ENCODE measurements at regions not wholly inside any gene's neighbourhood (a gene's known extent, or its start where the extent isn't known, plus 50 kb on each side); places are given as distances from the start of the nearest gene placed in this dataset.

- H3K4me3 ChIP-seq (ENCODE audit: low read depth, low read length) = no peak overlapping the region
- POLR2A ChIA-PET = no interaction called here
Observed at GRCh38 chr11:42195289-42196013, 736.0 kb upstream of the LRRC4C start.

GRCh38 chr11:42200311-42200710 is 740.9 kb upstream of the LRRC4C start:
- ChIA-PET CTCF (no interaction called here), POLR2A (no interaction called here)
- no peak for TF ChIP-seq CTCF (IDR thresholded peaks at IDR 0.05; ENCODE audit: insufficient read depth, low read length, missing control alignments)
- no peak overlapping the region for H3K4me3 ChIP-seq (ENCODE audit: low read depth, low read length)
- DNase-seq (ENCODE audit: low read depth, low spot score) = no peak

More at GRCh38 chr11:42195289-42196013, 736.0 kb upstream of the LRRC4C start:
- DNase-seq (ENCODE audit: low read depth, low spot score) = no peak
- no peak for TF ChIP-seq CTCF (IDR thresholded peaks at IDR 0.05; ENCODE audit: insufficient read depth, low read length, missing control alignments)
- CTCF ChIA-PET = no interaction called here

GRCh38 chr11:42201603-42202148 is 742.2 kb upstream of the LRRC4C start:
- DNase-seq (ENCODE audit: low read depth, low spot score) = no peak
- CTCF ChIA-PET = no interaction called here

GRCh38 chr11:42205518-42205917 is 746.1 kb upstream of the LRRC4C start:
- TF ChIP-seq CTCF (IDR thresholded peaks at IDR 0.05; ENCODE audit: insufficient read depth, low read length, missing control alignments) = no peak
- no peak overlapping the region for H3K4me3 ChIP-seq (ENCODE audit: low read depth, low read length)
- POLR2A ChIA-PET = no interaction called here
- DNase-seq (ENCODE audit: low read depth, low spot score) = no peak
- CTCF ChIA-PET = no interaction called here

More at GRCh38 chr11:42201603-42202148, 742.2 kb upstream of the LRRC4C start:
- TF ChIP-seq CTCF (IDR thresholded peaks at IDR 0.05; ENCODE audit: insufficient read depth, low read length, missing control alignments) = no peak
- H3K4me3 ChIP-seq (ENCODE audit: low read depth, low read length) = no peak overlapping the region
- POLR2A ChIA-PET = no interaction called here

GRCh38 chr11:42225664-42226063 is 766.2 kb upstream of the LRRC4C start:
- no peak for DNase-seq (ENCODE audit: low read depth, low spot score)
- CTCF ChIA-PET = no interaction called here
- TF ChIP-seq CTCF (IDR thresholded peaks at IDR 0.05; ENCODE audit: insufficient read depth, low read length, missing control alignments) = no peak
- POLR2A ChIA-PET = no interaction called here
- no peak overlapping the region for H3K4me3 ChIP-seq (ENCODE audit: low read depth, low read length)

- no peak for DNase-seq (ENCODE audit: low read depth, low spot score)
- no peak for TF ChIP-seq CTCF (IDR thresholded peaks at IDR 0.05; ENCODE audit: insufficient read depth, low read length, missing control alignments)
- POLR2A ChIA-PET = no interaction called here
- H3K4me3 ChIP-seq (ENCODE audit: low read depth, low read length) = no peak overlapping the region
- CTCF ChIA-PET = no interaction called here
Observed at GRCh38 chr11:42232673-42233072, 773.2 kb upstream of the LRRC4C start.

Measured in AG04449 (cell line).